GM12878 (cell line): ENCODE measurements at regions not wholly inside any gene's neighbourhood (a gene's known extent, or its start where the extent isn't known, plus 50 kb on each side); places are given as distances from the start of the nearest gene placed in this dataset.

ENCODE experiments used
- ATAC-seq: fragments of 200-7000 bp; cut with Tn5 transposase; 3 replicates; pipeline ENCODE4 v1.9.1; 2020; ENCODE audit warnings: mild to moderate bottlenecking, moderate library complexity
- BruUV-seq: library from RNA; stranded (reverse); fragments of 400-500 nt; replicated peaks from 2 replicates; lab custom pipeline; 2021; lab: Mats Ljungman, UMichigan
- CTCF ChIA-PET: fragments of 300-600 bp; sonication (Branson Sonifier 250); formaldehyde crosslinking; extraction: SDS; loops from one replicate; lab custom pipeline; 2021; ENCODE audit warnings: inconsistent platforms; lab: Yijun Ruan, JAX
- POLR2A ChIA-PET: fragments of 350-600 bp; formaldehyde crosslinking; extraction: SDS; loops from one replicate; lab custom pipeline; 2021; ENCODE audit warnings: inconsistent platforms; lab: Charles Lee
- RAD21 ChIA-PET: fragments of 300-600 bp; sonication (Branson Sonifier 250); formaldehyde crosslinking; loops from one replicate; lab custom pipeline; 2023; ENCODE audit warnings: antibody characterized with exemption; ENCODE audit not compliant: unreplicated experiment; lab: Charles Lee
- SMC1A ChIA-PET: fragments of 300-600 bp; sonication (Branson Sonifier 250); formaldehyde crosslinking; loops from one replicate; lab custom pipeline; 2023; ENCODE audit not compliant: unreplicated experiment, uncharacterized antibody; lab: Charles Lee
- DNase-seq: peaks from one replicate; pipeline ENCODE4 v3.0.0-alpha.2; 2011; ENCODE audit warnings: low read depth, low spot score
- FAIRE-seq: peaks from 3 replicates; lab custom pipeline; 2011; peaks lifted over from hg19 to GRCh38; lab: Jason Lieb, UNC
- H2AFZ ChIP-seq: 2 replicates; pipeline ENCODE4 v1.6.0; 2011; ENCODE audit warnings: low read depth, low read length, control low read depth; ENCODE audit not compliant: control insufficient read depth
- H3K27ac ChIP-seq: 2 replicates; pipeline ENCODE4 v1.5.1; 2011; ENCODE audit warnings: control low read depth; ENCODE audit not compliant: control insufficient read depth, insufficient read depth
- H3K27me3 ChIP-seq, 2 experiments: replicated peaks in 1 of 2; 2 replicates each; pipeline versions ENCODE4 v1.6.0 to v1.6.1; 2011; ENCODE audit warnings: low read length in 1 of 2; ENCODE audit not compliant: control insufficient read depth in 2 of 2, insufficient read depth in 2 of 2
- H3K36me3 ChIP-seq, 2 experiments: 2 replicates each; pipeline ENCODE4 v1.5.1; 2011; ENCODE audit warnings: low read length in 1 of 2; ENCODE audit not compliant: control insufficient read depth in 2 of 2, insufficient read depth in 2 of 2
- H3K4me1 ChIP-seq: 2 replicates; pipeline ENCODE4 v1.6.1; 2011; ENCODE audit warnings: mild to moderate bottlenecking, low read length, moderate library complexity, mixed read lengths; ENCODE audit not compliant: control insufficient read depth, insufficient read depth
- H3K4me2 ChIP-seq: 2 replicates; pipeline ENCODE4 v1.6.0; 2011; ENCODE audit warnings: control low read depth; ENCODE audit not compliant: control insufficient read depth, insufficient read depth
- H3K4me3 ChIP-seq: fragments of 200-600 bp; sonication (generic); 2 replicates; pipeline ENCODE4 v1.5.1; 2016
- H3K79me2 ChIP-seq: 2 replicates; pipeline ENCODE4 v1.6.0; 2011; ENCODE audit warnings: low read length; ENCODE audit not compliant: control insufficient read depth, insufficient read depth
- H3K9ac ChIP-seq: 2 replicates; pipeline ENCODE4 v1.8.0; 2011; ENCODE audit warnings: low read length, control low read depth, mixed read lengths; ENCODE audit not compliant: control insufficient read depth, insufficient read depth
- H3K9me3 ChIP-seq: replicated peaks from 3 replicates; pipeline ENCODE4 v1.5.1; 2011; ENCODE audit warnings: mild to moderate bottlenecking, low read length; ENCODE audit not compliant: control insufficient read depth, insufficient read depth
- H4K20me1 ChIP-seq: 2 replicates; pipeline ENCODE4 v1.6.0; 2011; ENCODE audit not compliant: control insufficient read depth, insufficient read depth
- NR2F1 ChIP-seq: fragments of 450-650 bp; conservative IDR thresholded peaks from 2 replicates; pipeline ENCODE4 v1.6.1; 2017; ENCODE audit warnings: mild to moderate bottlenecking
- SREBF2 ChIP-seq: IDR thresholded peaks from 2 replicates; pipeline ENCODE4 v1.6.1; 2012; ENCODE audit warnings: mild to moderate bottlenecking, low read length
- ZNF274 ChIP-seq: IDR thresholded peaks from one replicate; pipeline ENCODE4 v1.8.0; 2011; ENCODE audit not compliant: insufficient read length, insufficient read depth
- WGBS: methylation state at CpG from one replicate; pipeline ENCODE4 v1.1.6; 2016; ENCODE audit warnings: low lambda C conversion rate; ENCODE audit not compliant: insufficient replicate concordance, insufficient coverage; ENCODE audit errors: missing lambda C conversion rate; 5-methylcytosine and 5-hydroxymethylcytosine counted together
- in situ Hi-C: fragments of 300-500 bp; cut with MboI; formaldehyde crosslinking; loops from 9 replicates; pipeline ENCODE4 v1.14.3; 2018; ENCODE audit warnings: mixed read lengths
- intact Hi-C: fragments of 100-400 bp; cut with micrococcal nuclease; formaldehyde crosslinking; loops from one replicate; pipeline ENCODE4 v1.14.2; 2022; ENCODE audit not compliant: unreplicated experiment
- TF ChIP-seq, protein P1 (sequence below): fragments of 450-650 bp; formaldehyde crosslinking; IDR thresholded peaks from 2 replicates; pipeline ENCODE4 v1.4.0; 2020; ENCODE audit warnings: mild to moderate bottlenecking, moderate library complexity
- TF ChIP-seq, protein P2 (sequence below): IDR thresholded peaks from 2 replicates; pipeline ENCODE4 v1.6.1; 2012; ENCODE audit warnings: low read length, inconsistent platforms
- TF ChIP-seq, protein P3 (sequence below): fragments of 150-350 bp; IDR thresholded peaks from 2 replicates; pipeline ENCODE4 v1.6.1; 2014; ENCODE audit warnings: mild to moderate bottlenecking, low read depth, low read length
- TF ChIP-seq, protein P4 (sequence below): fragments of 450-650 bp; IDR thresholded peaks from 2 replicates; pipeline ENCODE4 v1.6.1; 2018; ENCODE audit warnings: borderline replicate concordance, mild to moderate bottlenecking; ENCODE audit not compliant: partially characterized antibody

DNA sequence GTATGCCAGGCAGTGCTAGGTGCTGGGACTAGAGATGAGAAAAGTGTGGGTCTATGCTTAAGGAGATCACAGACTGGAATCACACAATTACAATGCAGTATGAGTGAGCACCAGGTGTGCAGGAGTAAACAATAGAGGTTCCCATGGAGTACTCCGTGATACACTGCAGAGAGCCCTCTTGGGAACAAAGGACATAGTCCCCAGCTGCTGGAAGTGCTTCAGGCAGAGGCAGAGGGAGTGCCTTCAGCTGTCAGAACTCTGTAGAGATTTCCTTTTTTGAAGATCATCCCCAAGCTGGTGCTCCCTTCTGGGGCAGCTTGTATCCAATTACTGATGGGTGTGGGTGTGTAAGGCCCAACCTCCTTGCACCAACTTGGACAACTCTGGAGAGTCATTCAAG, 143.5 kb upstream of the PLET1 start:
- BruUV-seq: no TSS peak
- Histone ChIP-seq H3K4me3 (no peak overlapping the region), H3K27me3 (no peaks in the 10 kb centered on the region; a peak in 1 of 4 replicates), H3K79me2 (no peaks in the 10 kb centered on the region), H3K36me3 (no peaks in the 10 kb centered on the region), H3K9me3 (no peaks in the 10 kb centered on the region), H2AFZ (no peak overlapping the region), H3K9ac (no peak overlapping the region), H3K4me2 (no peak overlapping the region), H3K4me1 (no peaks in the 10 kb centered on the region), H4K20me1 (no peaks in the 10 kb centered on the region), H3K27ac (no peak overlapping the region)
- DNase-seq (no peak), FAIRE-seq (no peak), ATAC-seq (no peak)
- in situ Hi-C loops (no loop called here), intact Hi-C loops (no loop called here)
- RAD21 ChIA-PET: no interaction called here
- CTCF ChIA-PET: no interaction called here
- WGBS: 0% methylated on average over 1 of the region's 1 CpG
- POLR2A ChIA-PET: no interaction called here
- TF ChIP-seq ZNF274: no peak
- no peak for TF ChIP-seq SREBF2
- TF ChIP-seq, protein P1, sequence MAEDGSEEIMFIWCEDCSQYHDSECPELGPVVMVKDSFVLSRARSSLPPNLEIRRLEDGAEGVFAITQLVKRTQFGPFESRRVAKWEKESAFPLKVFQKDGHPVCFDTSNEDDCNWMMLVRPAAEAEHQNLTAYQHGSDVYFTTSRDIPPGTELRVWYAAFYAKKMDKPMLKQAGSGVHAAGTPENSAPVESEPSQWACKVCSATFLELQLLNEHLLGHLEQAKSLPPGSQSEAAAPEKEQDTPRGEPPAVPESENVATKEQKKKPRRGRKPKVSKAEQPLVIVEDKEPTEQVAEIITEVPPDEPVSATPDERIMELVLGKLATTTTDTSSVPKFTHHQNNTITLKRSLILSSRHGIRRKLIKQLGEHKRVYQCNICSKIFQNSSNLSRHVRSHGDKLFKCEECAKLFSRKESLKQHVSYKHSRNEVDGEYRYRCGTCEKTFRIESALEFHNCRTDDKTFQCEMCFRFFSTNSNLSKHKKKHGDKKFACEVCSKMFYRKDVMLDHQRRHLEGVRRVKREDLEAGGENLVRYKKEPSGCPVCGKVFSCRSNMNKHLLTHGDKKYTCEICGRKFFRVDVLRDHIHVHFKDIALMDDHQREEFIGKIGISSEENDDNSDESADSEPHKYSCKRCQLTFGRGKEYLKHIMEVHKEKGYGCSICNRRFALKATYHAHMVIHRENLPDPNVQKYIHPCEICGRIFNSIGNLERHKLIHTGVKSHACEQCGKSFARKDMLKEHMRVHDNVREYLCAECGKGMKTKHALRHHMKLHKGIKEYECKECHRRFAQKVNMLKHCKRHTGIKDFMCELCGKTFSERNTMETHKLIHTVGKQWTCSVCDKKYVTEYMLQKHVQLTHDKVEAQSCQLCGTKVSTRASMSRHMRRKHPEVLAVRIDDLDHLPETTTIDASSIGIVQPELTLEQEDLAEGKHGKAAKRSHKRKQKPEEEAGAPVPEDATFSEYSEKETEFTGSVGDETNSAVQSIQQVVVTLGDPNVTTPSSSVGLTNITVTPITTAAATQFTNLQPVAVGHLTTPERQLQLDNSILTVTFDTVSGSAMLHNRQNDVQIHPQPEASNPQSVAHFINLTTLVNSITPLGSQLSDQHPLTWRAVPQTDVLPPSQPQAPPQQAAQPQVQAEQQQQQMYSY: no peak
- TF ChIP-seq, protein P2, sequence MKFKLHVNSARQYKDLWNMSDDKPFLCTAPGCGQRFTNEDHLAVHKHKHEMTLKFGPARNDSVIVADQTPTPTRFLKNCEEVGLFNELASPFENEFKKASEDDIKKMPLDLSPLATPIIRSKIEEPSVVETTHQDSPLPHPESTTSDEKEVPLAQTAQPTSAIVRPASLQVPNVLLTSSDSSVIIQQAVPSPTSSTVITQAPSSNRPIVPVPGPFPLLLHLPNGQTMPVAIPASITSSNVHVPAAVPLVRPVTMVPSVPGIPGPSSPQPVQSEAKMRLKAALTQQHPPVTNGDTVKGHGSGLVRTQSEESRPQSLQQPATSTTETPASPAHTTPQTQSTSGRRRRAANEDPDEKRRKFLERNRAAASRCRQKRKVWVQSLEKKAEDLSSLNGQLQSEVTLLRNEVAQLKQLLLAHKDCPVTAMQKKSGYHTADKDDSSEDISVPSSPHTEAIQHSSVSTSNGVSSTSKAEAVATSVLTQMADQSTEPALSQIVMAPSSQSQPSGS: no peak
- TF ChIP-seq, protein P3, sequence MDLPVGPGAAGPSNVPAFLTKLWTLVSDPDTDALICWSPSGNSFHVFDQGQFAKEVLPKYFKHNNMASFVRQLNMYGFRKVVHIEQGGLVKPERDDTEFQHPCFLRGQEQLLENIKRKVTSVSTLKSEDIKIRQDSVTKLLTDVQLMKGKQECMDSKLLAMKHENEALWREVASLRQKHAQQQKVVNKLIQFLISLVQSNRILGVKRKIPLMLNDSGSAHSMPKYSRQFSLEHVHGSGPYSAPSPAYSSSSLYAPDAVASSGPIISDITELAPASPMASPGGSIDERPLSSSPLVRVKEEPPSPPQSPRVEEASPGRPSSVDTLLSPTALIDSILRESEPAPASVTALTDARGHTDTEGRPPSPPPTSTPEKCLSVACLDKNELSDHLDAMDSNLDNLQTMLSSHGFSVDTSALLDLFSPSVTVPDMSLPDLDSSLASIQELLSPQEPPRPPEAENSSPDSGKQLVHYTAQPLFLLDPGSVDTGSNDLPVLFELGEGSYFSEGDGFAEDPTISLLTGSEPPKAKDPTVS: no peak
- TF ChIP-seq, protein P4, sequence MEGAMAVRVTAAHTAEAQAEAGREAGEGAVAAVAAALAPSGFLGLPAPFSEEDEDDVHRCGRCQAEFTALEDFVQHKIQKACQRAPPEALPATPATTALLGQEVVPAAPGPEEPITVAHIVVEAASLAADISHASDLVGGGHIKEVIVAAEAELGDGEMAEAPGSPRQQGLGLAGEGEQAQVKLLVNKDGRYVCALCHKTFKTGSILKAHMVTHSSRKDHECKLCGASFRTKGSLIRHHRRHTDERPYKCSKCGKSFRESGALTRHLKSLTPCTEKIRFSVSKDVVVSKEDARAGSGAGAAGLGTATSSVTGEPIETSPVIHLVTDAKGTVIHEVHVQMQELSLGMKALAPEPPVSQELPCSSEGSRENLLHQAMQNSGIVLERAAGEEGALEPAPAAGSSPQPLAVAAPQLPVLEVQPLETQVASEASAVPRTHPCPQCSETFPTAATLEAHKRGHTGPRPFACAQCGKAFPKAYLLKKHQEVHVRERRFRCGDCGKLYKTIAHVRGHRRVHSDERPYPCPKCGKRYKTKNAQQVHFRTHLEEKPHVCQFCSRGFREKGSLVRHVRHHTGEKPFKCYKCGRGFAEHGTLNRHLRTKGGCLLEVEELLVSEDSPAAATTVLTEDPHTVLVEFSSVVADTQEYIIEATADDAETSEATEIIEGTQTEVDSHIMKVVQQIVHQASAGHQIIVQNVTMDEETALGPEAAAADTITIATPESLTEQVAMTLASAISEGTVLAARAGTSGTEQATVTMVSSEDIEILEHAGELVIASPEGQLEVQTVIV: no peak
- no peak for TF ChIP-seq NR2F1
- SMC1A ChIA-PET: no interaction called here
